ENCODE measurements at regions not wholly inside any gene's neighbourhood (a gene's known extent, or its start where the extent isn't known, plus 50 kb on each side); places are given as distances from the start of the nearest gene placed in this dataset.

GRCh38 chr7:68969571-68969970 is 628.7 kb upstream of the AUTS2 start:
- TF ChIP-seq POLR2A (IDR thresholded peaks at IDR 0.05) (no peak), CTCF (IDR thresholded peaks at IDR 0.05) (no peak), POLR2AphosphoS5 (IDR thresholded peaks at IDR 0.05) (no peak)
